HepG2 (cell line): ENCODE measurements at regions not wholly inside any gene's neighbourhood (a gene's known extent, or its start where the extent isn't known, plus 50 kb on each side); places are given as distances from the start of the nearest gene placed in this dataset.

Experiments used
- ATAC-seq: fragments of 200-7000 bp; cut with Tn5 transposase; 3 replicates; pipeline ENCODE4 v1.9.1; 2020; ENCODE audit warnings: mild to moderate bottlenecking, moderate library complexity
- BruUV-seq: library from RNA; stranded (reverse); fragments of 400-500 nt; replicated peaks from 2 replicates; lab custom pipeline; 2021; lab: Mats Ljungman, UMichigan
- CTCF ChIA-PET: fragments of 300-600 bp; formaldehyde crosslinking; extraction: SDS; loops from one replicate; lab custom pipeline; 2021; ENCODE audit warnings: low total read pairs, inconsistent platforms, low intra/inter-chr PET ratio; lab: Yijun Ruan, JAX
- POLR2A ChIA-PET: fragments of 350-600 bp; sonication (Branson Sonifier 250); formaldehyde crosslinking; loops from one replicate; lab custom pipeline; 2020; ENCODE audit warnings: antibody characterized with exemption, inconsistent platforms; lab: Yijun Ruan, JAX
- DNase-seq: peaks from one replicate; pipeline ENCODE4 v3.0.0-alpha.2; 2015; ENCODE audit warnings: low spot score
- FAIRE-seq: peaks from 3 replicates; lab custom pipeline; 2011; peaks lifted over from hg19 to GRCh38; lab: Jason Lieb, UNC
- H2AFZ ChIP-seq: one replicate; pipeline ENCODE4 v1.6.1; 2011; ENCODE audit warnings: low read length, inconsistent platforms
- H3K27ac ChIP-seq: fragments of 300-600 bp; 3 replicates; pipeline ENCODE4 v1.8.0; 2011; ENCODE audit warnings: mixed run types, mild to moderate bottlenecking, mixed read lengths, low read length, inconsistent platforms; ENCODE audit not compliant: insufficient read depth; ENCODE audit errors: extremely low read length
- H3K27me3 ChIP-seq, 2 experiments: fragments of 200-600 bp in 1 of 2; 2 replicates in 1 of 2; 3 replicates in 1 of 2; pipeline versions ENCODE4 v1.6.0 to v1.8.0; 2011; ENCODE audit warnings: low read length in 2 of 2, mild to moderate bottlenecking in 2 of 2, moderate library complexity in 2 of 2, inconsistent platforms in 1 of 2; ENCODE audit not compliant: insufficient read depth in 2 of 2, control insufficient read depth in 1 of 2
- H3K36me3 ChIP-seq, 2 experiments: fragments of 200-600 bp in 1 of 2; replicated peaks in 1 of 2; 2 replicates in 1 of 2; 3 replicates in 1 of 2; pipeline versions ENCODE4 v1.5.1 to v1.8.0; 2011; ENCODE audit warnings: low read length in 2 of 2, inconsistent platforms in 1 of 2; ENCODE audit not compliant: insufficient read depth in 2 of 2, control insufficient read depth in 1 of 2
- H3K4me1 ChIP-seq: 2 replicates; pipeline ENCODE4 v1.5.1; 2012; ENCODE audit warnings: low read length, inconsistent platforms; ENCODE audit not compliant: insufficient read depth
- H3K4me2 ChIP-seq: 2 replicates; pipeline ENCODE4 v1.6.0; 2011; ENCODE audit warnings: low read depth, low read length, inconsistent platforms
- H3K4me3 ChIP-seq, 3 experiments: fragments of 200-600 bp in 1 of 3; sonication (generic), shearing (Covaris generic) in 1 of 3; replicated peaks in 1 of 3; 2 replicates each; pipeline ENCODE4 v1.5.1; 2011 to 2016; ENCODE audit warnings: low read length in 3 of 3, inconsistent platforms in 2 of 3, low read depth in 2 of 3, mild to moderate bottlenecking in 2 of 3, control low read depth in 1 of 3, mixed read lengths in 1 of 3; ENCODE audit not compliant: insufficient read depth in 1 of 3
- H3K79me2 ChIP-seq: one replicate; pipeline ENCODE4 v1.6.1; 2011; ENCODE audit warnings: low read length, inconsistent platforms; ENCODE audit not compliant: insufficient read depth
- H3K9ac ChIP-seq: 2 replicates; pipeline ENCODE4 v1.6.0; 2011; ENCODE audit warnings: mild to moderate bottlenecking, low read depth, low read length, inconsistent platforms; ENCODE audit not compliant: insufficient read depth
- H3K9me3 ChIP-seq: 2 replicates; pipeline ENCODE4 v1.5.1; 2012; ENCODE audit warnings: mild to moderate bottlenecking, low read length
- H4K20me1 ChIP-seq: 2 replicates; pipeline ENCODE4 v1.6.0; 2011; ENCODE audit warnings: inconsistent platforms, mild to moderate bottlenecking, low read length, moderate library complexity; ENCODE audit not compliant: insufficient read depth
- CHD4 ChIP-seq: fragments of 200-600 bp; sonication (generic); IDR thresholded peaks from 2 replicates; pipeline ENCODE4 v1.7.0; 2017; ENCODE audit warnings: mild to moderate bottlenecking, low read length, borderline replicate concordance
- ETV5 ChIP-seq: IDR thresholded peaks from 2 replicates; pipeline ENCODE4 v1.6.1; 2018; ENCODE audit warnings: missing biosample characterization, missing genetic modification reagents, inconsistent platforms, borderline replicate concordance
- SYNCRIP ChIP-seq: fragments of 200-400 bp; formaldehyde crosslinking; IDR thresholded peaks from 2 replicates; pipeline ENCODE4 v1.6.1; 2018; ENCODE audit warnings: mild to moderate bottlenecking, low read depth, low read length; ENCODE audit not compliant: insufficient read depth
- YEATS2 ChIP-seq: sonication (generic); formaldehyde crosslinking; IDR thresholded peaks from 2 replicates; pipeline ENCODE4 v1.4.0; 2020; ENCODE audit warnings: missing genetic modification reagents, borderline replicate concordance
- ZBTB46 ChIP-seq: sonication (generic); formaldehyde crosslinking; IDR thresholded peaks from 2 replicates; pipeline ENCODE4 v1.4.0; 2020; ENCODE audit warnings: mild to moderate bottlenecking, missing genetic modification reagents, borderline replicate concordance
- ZNF121 ChIP-seq: sonication (generic); formaldehyde crosslinking; IDR thresholded peaks from 2 replicates; pipeline ENCODE4 v1.5.0; 2020; ENCODE audit warnings: mild to moderate bottlenecking, missing genetic modification reagents
- ZNF354B ChIP-seq: sonication (generic); formaldehyde crosslinking; IDR thresholded peaks from 2 replicates; pipeline ENCODE4 v1.8.0; 2022; ENCODE audit warnings: mild to moderate bottlenecking, missing genetic modification reagents
- ZNF770 ChIP-seq: sonication (generic); formaldehyde crosslinking; IDR thresholded peaks from 2 replicates; pipeline ENCODE4 v1.5.0; 2020; ENCODE audit warnings: mild to moderate bottlenecking, missing genetic modification reagents
- ZNF878 ChIP-seq: sonication (generic); formaldehyde crosslinking; IDR thresholded peaks from 2 replicates; pipeline ENCODE4 v1.8.1; 2023; ENCODE audit warnings: mild to moderate bottlenecking, missing genetic modification reagents, moderate library complexity
- ZSCAN22 ChIP-seq: sonication (generic); formaldehyde crosslinking; IDR thresholded peaks from 2 replicates; pipeline ENCODE4 v1.4.0; 2020; ENCODE audit warnings: mild to moderate bottlenecking, missing genetic modification reagents
- WGBS: methylation state at CpG from one replicate; pipeline ENCODE4 v1.1.6; 2017; ENCODE audit warnings: low lambda C conversion rate; 5-methylcytosine and 5-hydroxymethylcytosine counted together
- in situ Hi-C: cut with HindIII; loops from 2 replicates; pipeline ENCODE4 v1.10.0; 2017; ENCODE audit warnings: low pct_unique_long_range_greater_than_20kb; ENCODE audit not compliant: extremely low pct_ligation_motif_present
- intact Hi-C: fragments of 100-400 bp; cut with micrococcal nuclease; formaldehyde crosslinking; loops from one replicate; pipeline ENCODE4 v1.10.0; 2022; ENCODE audit not compliant: unreplicated experiment

- no peaks in the 10 kb centered on the region for H3K36me3 ChIP-seq
- H2AFZ ChIP-seq = no peak overlapping the region
- peak overlapping the region; percentile 61 for H3K27ac ChIP-seq
- H3K4me2 ChIP-seq = peak overlapping the region; percentile 70
- no peaks in the 10 kb centered on the region for H3K79me2 ChIP-seq
- ChIA-PET POLR2A (interaction anchor here (0.8 to 11.0 kb wide), 14 partner anchors 8 to 235 kb away, joined by 3 to 97 read pairs (median 6); partner anchors contain the start of gene ZFP36L2), CTCF (no interaction called here)
- DNase-seq = no peak
- no peaks in the 10 kb centered on the region for H3K27me3 ChIP-seq
- H3K9me3 ChIP-seq = no peaks in the 10 kb centered on the region
- H3K4me3 ChIP-seq = peak overlapping the region in 1 of 3 experiments; percentile 58; a peak in 1 of 6 replicates
- H3K4me1 ChIP-seq = peaks cover 84% of the 10 kb centered on the region
- peak overlapping the region; percentile 14; the same call in 1 of the 2 replicates for H3K9ac ChIP-seq
- no peak for FAIRE-seq
- TF ChIP-seq ZNF770 (CRISPR knock-in tag) = peak; percentile 61; the same call in 1 of the 2 replicates
- TF ChIP-seq ZBTB46 (CRISPR knock-in tag) = no peak
- TF ChIP-seq ZSCAN22 (CRISPR knock-in tag) = no peak
- TF ChIP-seq ZNF878 = 0 out of 2 replicates have a peak, but pooled peaks have one; percentile 38
- peak; percentile 4; the same call in 1 of the 2 replicates for TF ChIP-seq CHD4
- 0 out of 2 replicates have a peak, but pooled peaks have one; percentile 3 for TF ChIP-seq ETV5 (CRISPR knock-in tag)
- peak; percentile 84 for TF ChIP-seq ZNF121 (CRISPR knock-in tag)
- TF ChIP-seq YEATS2 = no peak
- no peak for TF ChIP-seq ZNF354B
- no peak for TF ChIP-seq SYNCRIP
- WGBS = 87% methylated on average over 6 of the region's 6 CpGs
- intact Hi-C loops (loop anchor here (1.0 to 2.0 kb wide), 4 partner anchors 31 to 184 kb away; no protein-coding TSS in a partner anchor), in situ Hi-C loops (loop anchor here (10.0 kb wide), 1 partner anchor 61 kb away; the partner anchor contains the start of gene ZFP36L2)
- BruUV-seq = no TSS peak
- ATAC-seq = no peak
- H4K20me1 ChIP-seq = no peaks in the 10 kb centered on the region
Observed at GRCh38 chr2:43163584-43164270, 62.7 kb downstream of the ZFP36L2 start.
